Stimulated activated naive B cell treated with anti-CD40 and anti-IgM and Interleukin-4, amounts not matched to agents 10 μg/mL and 1 μg/mL and 100 μg/mL, for 72 hours (primary cell): ENCODE measurements at regions not wholly inside any gene's neighbourhood (a gene's known extent, or its start where the extent isn't known, plus 50 kb on each side); places are given as distances from the start of the nearest gene placed in this dataset.

Experiments
- ATAC-seq, 2 donors: fragments of 150-1000 bp; cut with Tn5 transposase; replicated peaks; 2 replicates each; pipeline ENCODE4 v1.10.0; 2021; ENCODE audit warnings: moderate library complexity in 1 of 2
- DNase-seq: peaks from one replicate; pipeline ENCODE4 v3.0.0; 2021
- H3K27ac Mint-ChIP-seq: one replicate; pipeline ENCODE4 v1.8.0; 2022; ENCODE audit warnings: mild to moderate bottlenecking, mixed read lengths
- H3K27me3 Mint-ChIP-seq, 2 donors: one replicate each; pipeline ENCODE4 v1.8.0; 2022; ENCODE audit warnings: mixed read lengths in 2 of 2
- H3K36me3 Mint-ChIP-seq, 2 donors: one replicate each; pipeline ENCODE4 v1.8.0; 2022; ENCODE audit warnings: mixed read lengths in 2 of 2, mild to moderate bottlenecking in 1 of 2
- H3K4me1 Mint-ChIP-seq, 2 donors: one replicate each; pipeline ENCODE4 v1.8.0; 2022; ENCODE audit warnings: mixed read lengths in 2 of 2, mild to moderate bottlenecking in 1 of 2
- H3K4me3 Mint-ChIP-seq, 2 donors: one replicate each; pipeline ENCODE4 v1.8.0; 2022; ENCODE audit warnings: mild to moderate bottlenecking in 2 of 2, mixed read lengths in 2 of 2, moderate library complexity in 1 of 2
- H3K9me3 Mint-ChIP-seq, 2 donors: one replicate each; pipeline ENCODE4 v1.8.0; 2022; ENCODE audit warnings: mixed read lengths in 2 of 2, mild to moderate bottlenecking in 1 of 2

DNA sequence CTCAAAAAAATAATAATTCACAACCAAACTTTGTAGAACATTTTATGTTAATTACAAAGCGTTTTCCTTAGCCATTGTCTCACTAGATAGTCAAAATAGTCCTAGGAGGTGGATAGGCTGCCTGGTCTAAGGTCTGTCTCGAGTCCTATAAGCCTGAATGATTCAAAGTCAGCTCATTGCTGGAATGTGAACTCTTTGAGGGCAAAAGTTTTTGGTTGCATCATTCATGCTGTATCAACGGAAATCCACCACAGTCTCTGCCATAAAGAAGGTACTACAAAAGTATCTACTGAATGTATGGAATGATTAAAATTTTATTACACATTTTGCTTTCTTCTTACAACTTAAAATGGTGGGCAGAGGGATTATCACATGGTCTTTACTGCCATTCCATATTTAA, 387.3 kb upstream of the RARB start:
- H3K27me3 Mint-ChIP-seq, result no peaks in the 10 kb centered on the region
- H3K4me3 Mint-ChIP-seq, result no peak overlapping the region
- DNase-seq (no peak), ATAC-seq (no peak)
- no peaks in the 10 kb centered on the region for H3K9me3 Mint-ChIP-seq
- H3K4me1 Mint-ChIP-seq, result no peaks in the 10 kb centered on the region
- H3K27ac Mint-ChIP-seq, result no peak overlapping the region
- no peaks in the 10 kb centered on the region for H3K36me3 Mint-ChIP-seq

DNA sequence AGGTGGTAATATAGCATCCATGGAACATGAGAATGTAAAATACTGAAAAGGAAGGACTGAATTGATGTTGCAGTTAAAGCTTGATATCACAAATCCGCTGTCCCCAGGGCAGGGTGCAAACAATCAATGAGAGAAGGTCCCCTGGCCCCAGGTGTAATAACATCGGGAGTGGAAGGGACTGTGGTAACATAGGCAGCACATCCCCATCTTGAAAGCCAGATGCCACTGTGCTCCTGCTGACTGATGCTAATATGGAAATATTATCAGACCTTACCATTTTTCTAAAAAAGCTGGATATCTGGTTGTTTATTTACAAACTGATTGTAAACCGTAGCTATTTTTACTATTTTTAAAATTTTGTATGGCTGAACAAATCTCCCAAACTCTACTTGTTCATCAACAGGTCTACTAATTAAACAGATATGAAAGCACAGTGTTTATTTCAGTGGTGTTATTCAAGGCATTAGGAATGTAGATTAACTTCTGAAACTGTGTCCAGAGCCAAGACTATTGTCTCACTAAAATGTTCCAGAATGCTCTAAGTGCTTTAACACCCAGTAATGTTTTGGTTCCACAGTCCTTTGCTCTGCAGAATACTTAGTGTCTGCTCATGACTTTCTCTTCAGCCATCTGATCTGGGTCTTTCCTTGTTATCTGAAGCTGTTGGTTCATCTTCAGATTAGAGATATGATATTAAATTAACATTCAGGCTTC, 386.0 kb upstream of the RARB start:
- no peak for DNase-seq
- H3K4me3 Mint-ChIP-seq, result no peak overlapping the region
- no peaks in the 10 kb centered on the region for H3K27me3 Mint-ChIP-seq
- no peaks in the 10 kb centered on the region for H3K36me3 Mint-ChIP-seq
- H3K4me1 Mint-ChIP-seq, result no peaks in the 10 kb centered on the region
- ATAC-seq, result no peak
- H3K27ac Mint-ChIP-seq, result no peak overlapping the region
- no peaks in the 10 kb centered on the region for H3K9me3 Mint-ChIP-seq

DNA sequence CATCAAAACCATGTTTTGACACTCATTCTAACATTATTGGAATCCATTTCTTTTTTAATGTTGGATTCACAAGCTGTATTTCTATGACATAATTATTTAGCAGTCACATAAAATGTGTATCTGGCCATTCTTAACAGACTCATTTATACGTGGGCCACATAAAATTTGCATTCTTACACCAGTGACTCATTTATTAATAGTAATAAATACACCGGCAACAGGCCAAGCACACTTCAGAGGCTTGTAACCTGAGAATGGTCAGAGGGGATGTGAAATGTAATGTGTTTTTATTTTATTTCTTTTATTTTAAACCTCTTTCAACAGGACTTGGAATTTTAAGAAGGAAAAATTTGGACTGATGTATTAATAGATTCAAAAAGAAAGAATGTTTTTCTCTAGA, 384.9 kb upstream of the RARB start:
- Mint-ChIP-seq H3K27ac (no peak overlapping the region), H3K4me1 (no peaks in the 10 kb centered on the region), H3K36me3 (no peaks in the 10 kb centered on the region), H3K27me3 (no peaks in the 10 kb centered on the region), H3K4me3 (no peak overlapping the region), H3K9me3 (peaks cover 2 to 3% of the 10 kb centered on the region in 2 donors)
- DNase-seq (no peak), ATAC-seq (no peak)

DNA sequence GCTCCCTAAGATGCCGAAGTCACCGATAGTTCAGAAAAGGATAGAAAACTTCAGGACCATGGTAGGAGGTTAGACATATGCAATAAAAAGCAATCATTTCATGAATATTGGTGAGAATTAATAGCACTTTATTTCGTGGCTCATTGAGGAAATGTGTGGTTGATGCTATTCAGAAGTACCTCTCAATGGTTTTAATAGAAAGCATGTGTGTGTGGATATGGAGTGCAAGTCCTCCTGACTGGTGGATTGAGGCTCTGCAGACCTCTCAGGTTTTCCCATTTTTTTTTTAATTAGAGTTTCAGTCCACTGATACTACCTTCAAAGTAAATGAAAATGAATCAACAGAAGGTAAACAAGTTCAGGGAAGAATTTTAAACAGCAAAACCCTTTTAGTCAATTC, 384.3 kb upstream of the RARB start:
- no peaks in the 10 kb centered on the region for H3K4me1 Mint-ChIP-seq
- no peak overlapping the region for H3K27ac Mint-ChIP-seq
- H3K27me3 Mint-ChIP-seq, result no peaks in the 10 kb centered on the region
- no peaks in the 10 kb centered on the region for H3K36me3 Mint-ChIP-seq
- DNase-seq (no peak), ATAC-seq (no peak)
- no peak overlapping the region for H3K4me3 Mint-ChIP-seq
- peaks cover 2 to 3% of the 10 kb centered on the region in 2 donors for H3K9me3 Mint-ChIP-seq

DNA sequence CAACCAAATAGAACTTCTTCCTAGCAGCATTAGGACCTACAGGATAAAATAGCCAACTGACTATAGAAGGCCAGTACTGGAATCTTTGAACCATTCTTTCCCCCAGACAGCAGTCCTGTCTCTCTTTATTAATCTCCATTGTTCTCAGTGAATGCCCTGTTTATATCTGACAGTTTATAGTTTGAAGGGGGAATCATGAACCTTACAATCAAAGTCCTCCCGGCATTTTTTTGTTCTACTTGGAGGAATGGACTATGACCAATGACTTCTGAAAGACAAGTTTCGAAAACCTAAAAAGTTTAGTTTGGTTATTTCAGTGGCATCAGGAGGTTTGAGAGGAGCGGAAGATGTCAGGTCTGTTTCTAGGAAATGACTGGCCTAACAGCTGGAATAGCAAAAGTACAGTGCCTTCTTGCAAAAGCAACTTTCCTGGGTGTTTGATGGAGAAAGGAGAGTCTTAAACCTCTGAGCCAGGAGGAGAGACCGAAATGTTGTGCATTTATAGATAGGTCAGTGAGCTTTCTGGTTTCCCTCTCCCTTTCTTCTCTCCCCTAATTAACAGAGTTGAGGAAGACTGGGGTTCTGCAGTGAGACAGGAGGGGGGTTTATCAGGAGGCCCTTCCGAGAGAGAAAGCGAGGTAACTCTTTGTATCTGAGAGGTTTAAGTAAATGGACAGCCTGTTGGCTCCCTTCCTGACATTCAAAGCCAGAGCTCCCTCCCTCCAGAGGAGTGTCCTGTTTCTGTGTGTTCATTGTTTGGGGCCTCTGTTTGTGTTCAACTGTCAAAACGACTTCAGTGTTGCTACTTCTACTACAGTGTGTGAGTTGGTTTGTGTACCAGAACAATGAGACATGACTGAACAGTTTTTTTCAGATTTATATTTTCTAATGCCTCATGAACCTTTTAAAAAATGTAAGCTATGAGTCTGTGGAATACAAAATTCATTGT, 383.0 kb upstream of the RARB start:
- Mint-ChIP-seq H3K4me3 (no peak overlapping the region), H3K27ac (no peak overlapping the region), H3K9me3 (peaks cover 3% of the 10 kb centered on the region in 2 donors), H3K4me1 (no peaks in the 10 kb centered on the region), H3K36me3 (no peaks in the 10 kb centered on the region), H3K27me3 (no peaks in the 10 kb centered on the region)
- DNase-seq, result no peak
- no peak for ATAC-seq

DNA sequence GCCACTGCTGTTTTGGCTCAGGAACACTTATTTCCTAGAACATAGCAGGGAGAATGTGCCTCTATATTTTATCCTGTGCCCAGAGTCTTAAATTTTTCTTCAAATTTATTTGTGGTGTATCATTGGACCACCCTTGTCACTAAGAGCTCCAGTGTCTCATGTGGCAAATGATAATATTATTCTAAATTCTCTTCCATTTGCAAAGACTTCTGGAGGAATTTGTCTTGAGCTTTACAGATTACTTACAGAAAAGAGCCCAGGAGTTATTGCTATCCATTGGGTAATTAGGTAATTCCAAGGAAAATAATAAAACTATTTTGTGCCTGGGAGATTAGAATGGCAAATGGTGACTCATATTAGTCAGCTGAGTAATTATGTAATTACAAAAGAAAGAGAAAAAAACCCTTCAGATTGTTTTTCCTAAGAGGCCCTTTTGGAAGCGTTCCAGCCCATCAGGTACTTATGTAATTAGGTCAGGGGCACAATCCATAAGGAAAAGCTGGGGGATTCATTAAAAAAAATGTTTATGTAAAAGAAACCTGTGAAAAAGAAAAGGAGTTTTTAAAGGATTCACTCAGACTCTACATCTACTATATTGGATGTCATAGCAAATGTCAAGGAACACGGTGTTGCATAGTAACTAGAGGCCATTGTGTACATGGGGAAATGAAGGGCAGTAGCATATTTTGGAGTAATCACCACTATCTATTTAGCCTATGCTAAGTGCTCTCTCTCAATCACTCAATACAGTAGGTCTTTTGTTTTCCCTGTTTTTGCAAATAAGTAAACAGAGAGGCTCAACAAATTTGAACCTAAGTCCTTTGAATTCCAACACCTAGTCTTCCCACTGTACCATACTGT, 380.9 kb upstream of the RARB start:
- DNase-seq (no peak), ATAC-seq (no peak)
- peaks cover 3% of the 10 kb centered on the region in 2 donors for H3K9me3 Mint-ChIP-seq
- no peaks in the 10 kb centered on the region for H3K36me3 Mint-ChIP-seq
- H3K4me1 Mint-ChIP-seq, result no peaks in the 10 kb centered on the region
- H3K4me3 Mint-ChIP-seq, result no peak overlapping the region
- H3K27ac Mint-ChIP-seq, result no peak overlapping the region
- H3K27me3 Mint-ChIP-seq, result no peaks in the 10 kb centered on the region

DNA sequence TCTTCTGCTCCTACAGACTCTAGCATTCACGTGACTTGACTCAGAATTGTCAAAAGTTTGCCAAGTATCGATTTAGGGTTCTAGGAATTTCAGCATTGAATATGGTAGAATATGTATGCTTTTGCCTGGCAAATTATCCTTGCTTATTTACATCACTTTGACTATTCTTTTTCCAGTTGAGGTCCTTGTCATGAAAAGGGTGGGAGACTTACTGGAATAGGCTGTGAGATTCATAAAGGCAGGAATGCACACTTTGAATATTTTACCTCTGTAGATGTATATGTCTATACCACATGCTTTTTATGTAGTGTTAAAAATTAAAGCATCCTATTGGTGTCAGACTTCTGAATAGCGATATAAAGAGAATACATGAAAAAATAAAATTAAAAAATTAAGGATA, 378.8 kb upstream of the RARB start:
- H3K36me3 Mint-ChIP-seq, result no peaks in the 10 kb centered on the region
- H3K4me1 Mint-ChIP-seq, result no peaks in the 10 kb centered on the region
- ATAC-seq, result no peak
- H3K27me3 Mint-ChIP-seq, result no peaks in the 10 kb centered on the region
- no peak overlapping the region for H3K4me3 Mint-ChIP-seq
- H3K27ac Mint-ChIP-seq, result no peak overlapping the region
- H3K9me3 Mint-ChIP-seq, result peaks cover 3% of the 10 kb centered on the region in 2 donors
- DNase-seq, result no peak

DNA sequence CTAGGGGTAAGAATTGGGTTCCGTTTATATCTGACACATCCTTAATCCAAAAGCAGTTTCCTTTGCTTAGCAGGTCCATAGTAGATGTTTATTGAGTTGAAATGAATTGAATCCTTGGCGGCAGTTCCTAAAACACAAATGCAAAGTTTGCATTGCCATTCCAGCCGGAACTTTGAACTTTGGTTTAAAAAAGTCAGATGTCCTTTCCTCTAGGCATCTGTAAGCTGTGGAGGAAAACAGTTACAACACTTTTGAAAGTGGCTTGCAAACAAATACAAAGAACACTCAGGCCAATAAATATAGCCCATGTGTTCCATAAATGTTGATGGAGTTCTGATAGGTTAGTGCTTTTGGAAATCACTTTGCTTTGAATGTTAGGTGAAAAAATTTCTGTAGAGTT, 374.7 kb upstream of the RARB start:
- H3K27me3 Mint-ChIP-seq, result no peaks in the 10 kb centered on the region
- ATAC-seq (no peak), DNase-seq (no peak)
- H3K36me3 Mint-ChIP-seq, result no peaks in the 10 kb centered on the region
- no peak overlapping the region for H3K4me3 Mint-ChIP-seq
- no peaks in the 10 kb centered on the region for H3K4me1 Mint-ChIP-seq
- peaks cover 0 to 1% of the 10 kb centered on the region in 2 donors for H3K9me3 Mint-ChIP-seq
- H3K27ac Mint-ChIP-seq, result no peak overlapping the region

DNA sequence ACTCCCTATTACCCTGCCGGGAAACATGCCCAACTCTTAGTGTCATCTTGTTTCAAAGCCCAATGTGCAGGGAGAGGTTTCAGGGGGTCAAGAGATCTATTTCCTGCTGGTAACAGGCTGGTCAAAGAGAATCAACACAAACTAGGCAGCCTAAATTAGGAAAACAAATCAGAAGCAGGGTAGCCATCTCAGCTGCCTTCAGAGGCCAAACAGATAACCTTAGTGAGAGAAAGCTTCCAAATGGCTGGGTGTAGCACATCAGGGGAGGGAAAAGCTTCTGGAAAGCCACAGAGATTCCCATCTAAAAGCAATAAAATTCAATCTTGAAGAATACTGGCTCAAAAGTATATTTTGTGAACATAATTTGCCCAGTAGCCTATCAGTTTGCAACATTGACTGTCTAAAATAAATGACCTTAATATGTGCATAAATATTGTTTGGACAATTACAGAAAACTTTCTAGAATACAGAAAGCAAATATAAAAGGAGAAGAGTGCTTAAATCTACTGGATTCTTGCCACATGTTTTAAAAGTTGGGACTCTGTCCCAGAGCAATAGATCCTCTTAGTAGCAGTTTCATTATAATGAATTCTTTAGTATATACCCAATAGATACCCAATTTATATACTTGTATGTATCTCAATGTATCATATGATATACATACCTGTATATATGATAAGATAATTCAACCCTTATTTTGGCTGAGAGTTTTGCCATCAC, 371.9 kb upstream of the RARB start:
- H3K4me3 Mint-ChIP-seq, result no peak overlapping the region
- H3K9me3 Mint-ChIP-seq, result no peaks in the 10 kb centered on the region
- no peaks in the 10 kb centered on the region for H3K36me3 Mint-ChIP-seq
- H3K4me1 Mint-ChIP-seq, result no peaks in the 10 kb centered on the region
- H3K27me3 Mint-ChIP-seq, result no peaks in the 10 kb centered on the region
- DNase-seq, result no peak
- no peak for ATAC-seq
- H3K27ac Mint-ChIP-seq, result no peak overlapping the region

DNA sequence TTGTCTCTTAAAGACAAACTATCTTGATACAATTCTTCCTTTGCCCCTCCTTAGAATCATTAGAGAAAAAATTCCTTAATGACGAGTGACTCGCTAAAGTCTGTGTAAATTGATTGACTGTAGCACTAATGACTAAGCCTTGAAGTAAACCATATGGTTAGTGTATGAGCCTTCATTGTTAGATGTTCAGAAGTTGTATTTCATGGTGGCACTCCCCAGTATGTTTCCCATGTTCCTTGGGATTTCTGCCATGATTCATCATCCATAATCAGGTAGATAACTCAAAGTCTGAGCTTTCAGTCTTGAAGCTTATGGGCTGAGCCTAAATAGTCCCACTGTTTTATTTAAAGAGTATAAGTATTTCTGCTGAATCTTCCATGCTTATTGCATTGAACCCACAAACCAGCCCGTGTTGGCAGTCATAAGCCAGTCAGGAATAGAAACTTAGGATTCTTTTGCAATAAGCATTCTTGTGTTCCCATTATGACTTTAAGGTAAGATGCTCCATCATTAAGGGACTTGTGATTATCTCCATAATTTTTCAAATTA, 371.2 kb upstream of the RARB start:
- DNase-seq (no peak), ATAC-seq (no peak)
- H3K4me3 Mint-ChIP-seq, result no peak overlapping the region
- H3K9me3 Mint-ChIP-seq, result no peaks in the 10 kb centered on the region
- no peaks in the 10 kb centered on the region for H3K27me3 Mint-ChIP-seq
- H3K36me3 Mint-ChIP-seq, result no peaks in the 10 kb centered on the region
- no peaks in the 10 kb centered on the region for H3K4me1 Mint-ChIP-seq
- H3K27ac Mint-ChIP-seq, result no peak overlapping the region

DNA sequence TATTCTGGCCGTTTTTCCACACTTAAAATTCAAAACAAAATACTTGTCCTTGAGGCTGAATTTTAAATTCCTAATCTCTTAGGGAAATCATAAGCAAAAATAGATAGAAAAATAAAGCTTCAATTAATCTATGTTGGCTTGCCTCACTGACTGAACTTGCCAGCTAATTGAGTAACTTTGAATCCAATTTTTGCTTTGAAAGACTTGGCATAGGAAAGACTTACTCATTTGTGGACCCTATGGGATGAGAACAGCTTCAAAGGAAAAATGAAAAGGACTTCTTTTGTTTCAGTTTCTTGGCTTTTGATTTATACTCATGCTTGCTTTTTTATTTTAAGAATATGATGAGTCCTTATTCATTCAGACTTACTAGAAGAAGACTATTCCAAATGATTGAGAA, 370.7 kb upstream of the RARB start:
- Mint-ChIP-seq H3K36me3 (no peaks in the 10 kb centered on the region), H3K4me1 (no peaks in the 10 kb centered on the region), H3K4me3 (no peak overlapping the region), H3K27me3 (no peaks in the 10 kb centered on the region), H3K9me3 (no peaks in the 10 kb centered on the region), H3K27ac (no peak overlapping the region)
- DNase-seq, result no peak
- ATAC-seq, result no peak

DNA sequence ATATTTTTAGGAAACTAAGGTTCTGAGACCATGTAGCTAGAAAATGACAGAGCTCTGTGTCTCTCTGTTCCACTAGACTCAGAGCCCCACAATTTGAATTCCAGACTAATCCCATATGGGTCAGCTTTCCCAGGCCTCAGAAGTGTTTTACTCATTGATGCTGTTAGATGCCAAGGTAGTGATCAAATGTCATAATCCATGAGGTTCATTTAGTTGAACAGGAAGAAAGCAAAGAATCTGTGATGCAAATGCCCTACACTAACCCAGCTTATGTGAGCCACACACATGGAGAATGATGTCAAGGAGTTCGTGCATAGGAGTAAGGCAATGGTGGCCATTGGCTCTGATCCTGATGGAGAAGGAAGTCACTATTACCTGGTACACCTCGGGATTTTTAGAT, 363.4 kb upstream of the RARB start:
- H3K4me3 Mint-ChIP-seq, result no peak overlapping the region
- H3K27me3 Mint-ChIP-seq, result no peaks in the 10 kb centered on the region
- no peaks in the 10 kb centered on the region for H3K9me3 Mint-ChIP-seq
- no peak for DNase-seq
- ATAC-seq, result no peak
- no peak overlapping the region for H3K27ac Mint-ChIP-seq
- H3K4me1 Mint-ChIP-seq, result no peaks in the 10 kb centered on the region
- no peaks in the 10 kb centered on the region for H3K36me3 Mint-ChIP-seq

DNA sequence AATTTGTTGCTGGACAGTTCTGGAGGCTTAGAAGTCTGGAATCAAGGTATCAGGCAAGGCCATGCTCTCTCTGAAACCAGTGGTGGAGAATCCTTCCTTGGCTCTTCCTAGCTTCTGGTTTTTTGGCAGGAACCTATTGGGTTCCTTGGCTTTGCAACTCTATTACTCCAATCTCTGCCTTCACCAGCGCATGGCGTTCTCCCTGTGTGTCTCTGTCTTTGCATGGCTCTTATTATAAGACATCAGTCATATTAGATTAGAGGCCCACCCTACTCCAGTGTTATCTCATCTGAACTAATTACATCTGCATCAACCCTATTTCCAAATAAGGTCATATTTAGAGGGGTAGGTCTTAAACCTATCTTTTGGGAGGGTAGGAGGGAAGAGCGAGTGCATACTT, 358.1 kb upstream of the RARB start:
- H3K9me3 Mint-ChIP-seq, result peaks cover 0 to 5% of the 10 kb centered on the region in 2 donors
- ATAC-seq (no peak), DNase-seq (no peak)
- no peaks in the 10 kb centered on the region for H3K36me3 Mint-ChIP-seq
- no peak overlapping the region for H3K4me3 Mint-ChIP-seq
- no peaks in the 10 kb centered on the region for H3K27me3 Mint-ChIP-seq
- no peak overlapping the region for H3K27ac Mint-ChIP-seq
- no peaks in the 10 kb centered on the region for H3K4me1 Mint-ChIP-seq

DNA sequence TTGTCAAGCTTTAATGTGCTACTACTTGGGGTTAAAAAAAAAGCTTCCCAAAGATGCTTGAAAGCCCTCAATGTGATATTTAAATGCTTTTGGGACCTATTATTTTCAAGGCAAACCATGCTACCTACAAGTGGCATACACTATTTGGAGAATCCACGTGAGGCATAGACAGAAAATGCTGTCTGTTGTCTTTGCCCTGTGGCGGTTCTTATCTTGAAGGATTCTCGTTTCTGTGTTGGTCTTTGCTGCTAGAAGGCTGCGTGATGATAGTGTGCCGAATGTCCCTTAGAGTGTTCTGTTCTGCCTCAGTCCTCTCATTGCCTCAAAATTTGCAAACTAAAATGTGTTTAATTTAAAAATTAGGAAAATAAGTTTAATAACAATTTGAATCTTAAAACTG, 356.2 kb upstream of the RARB start:
- peaks cover 0 to 5% of the 10 kb centered on the region in 2 donors for H3K9me3 Mint-ChIP-seq
- no peaks in the 10 kb centered on the region for H3K4me1 Mint-ChIP-seq
- no peak for ATAC-seq

More for the DNA sequence above, 356.2 kb upstream of the RARB start:
- Mint-ChIP-seq H3K27me3 (no peaks in the 10 kb centered on the region), H3K36me3 (no peaks in the 10 kb centered on the region), H3K4me3 (no peak overlapping the region), H3K27ac (no peak overlapping the region)
- no peak for DNase-seq
